Natural killer cell (primary cell): ENCODE measurements at regions not wholly inside any gene's neighbourhood (a gene's known extent, or its start where the extent isn't known, plus 50 kb on each side); places are given as distances from the start of the nearest gene placed in this dataset.

Experiments
- ATAC-seq, 3 donors: fragments of 150-1000 bp in 2 of 3; fragments of 200-7000 bp in 1 of 3; cut with Tn5 transposase; 1 replicate in 1 of 3; 2 replicates in 2 of 3; pipeline ENCODE4 v1.10.0; 2021; ENCODE audit warnings: mild to moderate bottlenecking in 2 of 3, moderate library complexity in 2 of 3
- DNase-seq, 2 donors: peaks; one replicate each; pipeline versions ENCODE4 v3.0.0 to v3.0.0-alpha.2; 2013 to 2021; ENCODE audit warnings: mixed read lengths in 1 of 2
- H3K27ac ChIP-seq: one replicate; pipeline ENCODE4 v1.5.1; 2013; ENCODE audit warnings: mild to moderate bottlenecking, low read length
- H3K27me3 ChIP-seq: one replicate; pipeline ENCODE4 v1.6.1; 2013; ENCODE audit warnings: low read length; ENCODE audit not compliant: control insufficient read depth, insufficient read depth
- H3K36me3 ChIP-seq: one replicate; pipeline ENCODE4 v1.6.1; 2013; ENCODE audit warnings: low read length; ENCODE audit not compliant: control insufficient read depth, insufficient read depth
- H3K4me1 ChIP-seq: one replicate; pipeline ENCODE4 v1.6.1; 2013; ENCODE audit warnings: low read length; ENCODE audit not compliant: control insufficient read depth, insufficient read depth
- H3K4me3 ChIP-seq: one replicate; pipeline ENCODE4 v1.5.1; 2013; ENCODE audit warnings: low read length
- H3K9me3 ChIP-seq: one replicate; pipeline ENCODE4 v1.6.1; 2013; ENCODE audit warnings: low read length; ENCODE audit not compliant: control insufficient read depth, insufficient read depth
- H3K27ac Mint-ChIP-seq, 2 donors: one replicate each; pipeline ENCODE4 v1.8.0; 2022; ENCODE audit warnings: mild to moderate bottlenecking in 2 of 2, mixed read lengths in 2 of 2, moderate library complexity in 1 of 2
- H3K27me3 Mint-ChIP-seq, 2 donors: one replicate each; pipeline ENCODE4 v1.8.0; 2022; ENCODE audit warnings: low read depth in 2 of 2, mixed read lengths in 2 of 2
- H3K36me3 Mint-ChIP-seq: one replicate; pipeline ENCODE4 v1.8.0; 2022; ENCODE audit warnings: mixed read lengths
- H3K4me1 Mint-ChIP-seq, 2 donors: one replicate each; pipeline ENCODE4 v1.8.0; 2022; ENCODE audit warnings: mixed read lengths in 2 of 2
- H3K4me3 Mint-ChIP-seq: one replicate; pipeline ENCODE4 v1.8.0; 2022; ENCODE audit warnings: mild to moderate bottlenecking, moderate library complexity, mixed read lengths
- H3K9me3 Mint-ChIP-seq, 2 donors: one replicate each; pipeline ENCODE4 v1.8.0; 2022; ENCODE audit warnings: mixed read lengths in 2 of 2
- CTCF ChIP-seq: fragments of 200-600 bp; IDR thresholded peaks from one replicate; pipeline ENCODE4 v1.8.0; 2022; ENCODE audit warnings: antibody characterized with exemption
- WGBS: methylation state at CpG from one replicate; pipeline ENCODE4 v1.1.7; 2013; ENCODE audit warnings: missing lambda C conversion rate; ENCODE audit not compliant: insufficient coverage; 5-methylcytosine and 5-hydroxymethylcytosine counted together
- intact Hi-C: fragments of 100-400 bp; cut with micrococcal nuclease; formaldehyde crosslinking; loops from one replicate; pipeline ENCODE4 v1.14.2; 2022

- Mint-ChIP-seq H3K4me1 (no peaks in the 10 kb centered on the region), H3K4me3 (no peak overlapping the region), H3K9me3 (no peaks in the 10 kb centered on the region), H3K27me3 (peaks cover 0 to 9% of the 10 kb centered on the region in 2 donors), H3K27ac (no peak overlapping the region), H3K36me3 (no peaks in the 10 kb centered on the region)
- TF ChIP-seq CTCF: no peak
- intact Hi-C loops: no loop called here
- no peak overlapping the region for H3K4me3 ChIP-seq
- DNase-seq: no peak
- no peak overlapping the region for H3K27ac ChIP-seq
- WGBS: 80% methylated on average over 14 of the region's 14 CpGs
- H3K9me3 ChIP-seq: no peaks in the 10 kb centered on the region
- no peaks in the 10 kb centered on the region for H3K36me3 ChIP-seq
- no peaks in the 10 kb centered on the region for H3K27me3 ChIP-seq
- no peak for ATAC-seq
- no peaks in the 10 kb centered on the region for H3K4me1 ChIP-seq
Measured at GRCh38 chr16:6023449-6023848, 925.9 kb upstream of the EEF2KMT start.

GRCh38 chr16:6021276-6021943, 923.8 kb upstream of the EEF2KMT start:
- no peak for TF ChIP-seq CTCF
- H3K36me3 Mint-ChIP-seq: no peaks in the 10 kb centered on the region
- Histone ChIP-seq H3K9me3 (no peaks in the 10 kb centered on the region), H3K4me3 (no peak overlapping the region), H3K27me3 (no peaks in the 10 kb centered on the region), H3K36me3 (no peaks in the 10 kb centered on the region), H3K4me1 (no peaks in the 10 kb centered on the region), H3K27ac (no peak overlapping the region)
- H3K27me3 Mint-ChIP-seq: peaks cover 10 to 19% of the 10 kb centered on the region in 2 donors
- H3K27ac Mint-ChIP-seq: no peak overlapping the region
- ATAC-seq (no peak), DNase-seq (no peak)
- 70% methylated on average over 9 of the region's 9 CpGs for WGBS
- no peak overlapping the region for H3K4me3 Mint-ChIP-seq
- intact Hi-C loops: no loop called here
- H3K9me3 Mint-ChIP-seq: no peaks in the 10 kb centered on the region
- no peaks in the 10 kb centered on the region for H3K4me1 Mint-ChIP-seq

GRCh38 chr16:6020162-6020985, 922.8 kb upstream of the EEF2KMT start:
- Mint-ChIP-seq H3K4me1 (no peaks in the 10 kb centered on the region), H3K27me3 (peaks cover 19% of the 10 kb centered on the region in 2 donors), H3K36me3 (no peaks in the 10 kb centered on the region), H3K9me3 (peaks cover 0 to 5% of the 10 kb centered on the region in 2 donors), H3K4me3 (no peak overlapping the region), H3K27ac (no peak overlapping the region)
- TF ChIP-seq CTCF: no peak
- H3K4me3 ChIP-seq: no peak overlapping the region
- WGBS: 13% methylated on average over 41 of the region's 41 CpGs
- DNase-seq (no peak), ATAC-seq (no peak)
- H3K36me3 ChIP-seq: no peaks in the 10 kb centered on the region
- intact Hi-C loops: no loop called here
- H3K4me1 ChIP-seq: no peaks in the 10 kb centered on the region
- no peaks in the 10 kb centered on the region for H3K27me3 ChIP-seq
- H3K27ac ChIP-seq: no peak overlapping the region
- H3K9me3 ChIP-seq: no peaks in the 10 kb centered on the region
